MM.1S (cell line): ENCODE measurements at regions not wholly inside any gene's neighbourhood (a gene's known extent, or its start where the extent isn't known, plus 50 kb on each side); places are given as distances from the start of the nearest gene placed in this dataset.

Source experiments
- CTCF ChIP-seq: fragments of 300-600 bp; sonication (generic); IDR thresholded peaks from 2 replicates; pipeline ENCODE4 v1.5.1; 2016; ENCODE audit warnings: antibody characterized with exemption, low read length, mixed read lengths
- EZH2phosphoT487 ChIP-seq: fragments of 300-600 bp; sonication (generic); IDR thresholded peaks from 2 replicates; pipeline ENCODE4 v1.6.1; 2018; ENCODE audit warnings: antibody characterized with exemption, low read length

GRCh38 chr1:163928069-163928468 is 606.3 kb downstream of the NUF2 start:
- TF ChIP-seq EZH2phosphoT487 (no peak), CTCF (no peak)
